Uterus (tissue), 2 donors: ENCODE measurements at regions not wholly inside any gene's neighbourhood (a gene's known extent, or its start where the extent isn't known, plus 50 kb on each side); places are given as distances from the start of the nearest gene placed in this dataset.

ENCODE experiments used
- POLR2A ChIP-seq, 2 donors: fragments of 450-650 bp; IDR thresholded peaks; one replicate each; pipeline ENCODE4 v1.6.1; 2016; ENCODE audit warnings: antibody characterized with exemption in 2 of 2, mild to moderate bottlenecking in 1 of 2, moderate library complexity in 1 of 2
- TF ChIP-seq, protein P1 (sequence below), 4 experiments: fragments of 200-600 bp in 2 of 4; fragments of 450-650 bp in 2 of 4; sonication (generic) in 2 of 4; IDR thresholded peaks; one replicate each; pipeline ENCODE4 v1.5.1; 2016 to 2019; ENCODE audit warnings: antibody characterized with exemption in 4 of 4, mild to moderate bottlenecking in 2 of 4, moderate library complexity in 1 of 4

DNA sequence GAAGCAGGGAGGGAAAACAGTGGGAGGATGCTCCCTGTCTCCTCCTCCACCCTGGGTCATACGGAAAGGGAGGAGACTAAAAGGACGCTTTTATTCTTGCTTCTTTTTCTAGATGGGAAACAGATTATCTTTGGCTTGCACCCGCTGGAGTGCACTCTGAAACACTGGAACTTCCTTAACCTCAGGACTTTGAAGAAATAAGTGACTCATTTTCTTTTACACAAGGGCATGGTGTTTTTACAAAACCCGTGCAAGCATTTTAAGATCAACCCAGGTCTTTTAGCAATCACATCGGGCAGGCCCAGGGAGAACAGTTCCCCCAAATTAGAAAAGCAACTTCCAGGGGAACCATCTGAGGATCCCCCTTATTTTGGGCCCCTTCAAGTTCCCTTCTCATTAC, 80.9 kb upstream of the TSPAN11 start:
- TF ChIP-seq, protein P1, sequence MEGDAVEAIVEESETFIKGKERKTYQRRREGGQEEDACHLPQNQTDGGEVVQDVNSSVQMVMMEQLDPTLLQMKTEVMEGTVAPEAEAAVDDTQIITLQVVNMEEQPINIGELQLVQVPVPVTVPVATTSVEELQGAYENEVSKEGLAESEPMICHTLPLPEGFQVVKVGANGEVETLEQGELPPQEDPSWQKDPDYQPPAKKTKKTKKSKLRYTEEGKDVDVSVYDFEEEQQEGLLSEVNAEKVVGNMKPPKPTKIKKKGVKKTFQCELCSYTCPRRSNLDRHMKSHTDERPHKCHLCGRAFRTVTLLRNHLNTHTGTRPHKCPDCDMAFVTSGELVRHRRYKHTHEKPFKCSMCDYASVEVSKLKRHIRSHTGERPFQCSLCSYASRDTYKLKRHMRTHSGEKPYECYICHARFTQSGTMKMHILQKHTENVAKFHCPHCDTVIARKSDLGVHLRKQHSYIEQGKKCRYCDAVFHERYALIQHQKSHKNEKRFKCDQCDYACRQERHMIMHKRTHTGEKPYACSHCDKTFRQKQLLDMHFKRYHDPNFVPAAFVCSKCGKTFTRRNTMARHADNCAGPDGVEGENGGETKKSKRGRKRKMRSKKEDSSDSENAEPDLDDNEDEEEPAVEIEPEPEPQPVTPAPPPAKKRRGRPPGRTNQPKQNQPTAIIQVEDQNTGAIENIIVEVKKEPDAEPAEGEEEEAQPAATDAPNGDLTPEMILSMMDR (IDR thresholded peaks at IDR 0.05), result no peak
- TF ChIP-seq POLR2A (IDR thresholded peaks at IDR 0.05), result no peak
